GM19023 (cell line): ENCODE measurements at regions not wholly inside any gene's neighbourhood (a gene's known extent, or its start where the extent isn't known, plus 50 kb on each side); places are given as distances from the start of the nearest gene placed in this dataset.

ENCODE experiments used
- ATAC-seq: cut with Tn5 transposase; IDR thresholded peaks from one replicate; pipeline ENCODE4 v1.9.1; 2021; ENCODE audit warnings: mild to moderate bottlenecking, moderate library complexity; ENCODE audit not compliant: unreplicated experiment

- ATAC-seq = no peak
Observed at GRCh38 chr1:191865479-191865878, 292.8 kb upstream of the RGS18 start.

GRCh38 chr1:191866155-191866554 lies 292.1 kb upstream of the RGS18 start:
- ATAC-seq = no peak

DNA sequence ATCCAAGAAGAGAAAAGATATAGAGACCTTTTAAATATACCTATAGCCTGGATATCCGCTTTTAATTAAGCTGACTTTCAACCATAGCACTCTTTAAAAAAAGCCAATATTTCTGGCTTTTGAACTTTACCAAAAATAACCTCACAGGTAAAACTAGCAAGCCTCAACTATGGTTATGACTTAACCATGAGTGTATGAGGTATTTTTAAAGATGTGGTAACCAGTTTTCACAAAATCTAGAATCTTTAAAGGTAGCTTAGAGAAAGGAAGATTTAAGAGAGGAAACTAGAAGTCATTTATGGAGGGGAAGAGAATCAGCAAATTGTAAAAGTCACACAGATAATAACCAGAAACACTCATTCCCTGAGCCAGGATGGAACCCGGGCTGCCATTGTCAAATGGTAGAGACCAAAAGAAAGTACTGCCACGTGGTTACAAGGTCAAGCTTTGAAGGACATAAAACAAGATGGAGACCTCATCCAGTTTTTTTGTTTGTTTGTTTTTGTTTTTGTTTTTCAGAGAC lies 288.4 kb upstream of the RGS18 start:
- no peak for ATAC-seq

DNA sequence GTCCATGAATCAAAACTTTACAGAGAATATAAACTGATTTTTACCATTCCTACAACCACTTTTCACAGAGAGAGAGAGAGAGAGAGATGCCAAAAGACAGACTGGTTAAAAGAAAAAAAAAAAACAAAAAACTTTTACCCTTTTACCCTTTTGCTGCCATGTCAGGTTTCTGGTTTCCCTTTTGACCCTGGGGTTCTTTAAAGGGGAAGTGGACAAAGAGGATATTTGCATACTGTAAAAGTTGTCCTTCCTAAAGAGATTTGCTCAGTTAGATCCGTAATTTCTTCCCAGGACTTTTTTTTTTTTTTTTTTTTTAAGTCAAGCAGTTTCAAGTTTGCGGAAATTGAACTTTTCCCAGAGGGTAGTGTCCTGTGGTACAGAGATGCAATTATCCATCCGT lies 287.8 kb upstream of the RGS18 start:
- ATAC-seq = no peak

DNA sequence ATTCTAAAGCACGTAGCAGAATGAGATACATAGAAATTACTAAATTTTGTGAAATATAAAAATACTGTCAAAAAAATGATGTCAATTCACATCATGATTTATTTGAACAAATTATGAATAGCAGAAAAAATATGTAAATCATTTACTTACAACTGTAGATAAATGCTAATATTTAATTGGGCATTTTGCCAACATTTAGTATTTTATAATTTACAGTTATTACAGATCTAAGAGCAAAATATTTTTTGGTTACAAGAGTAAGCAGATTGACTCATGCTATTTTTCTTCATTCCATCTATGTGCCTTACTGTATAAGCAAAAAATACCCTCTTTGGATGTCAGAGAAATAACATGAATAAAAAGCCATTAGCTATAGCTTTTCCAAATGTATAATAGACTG lies 282.3 kb upstream of the RGS18 start:
- no peak for ATAC-seq

DNA sequence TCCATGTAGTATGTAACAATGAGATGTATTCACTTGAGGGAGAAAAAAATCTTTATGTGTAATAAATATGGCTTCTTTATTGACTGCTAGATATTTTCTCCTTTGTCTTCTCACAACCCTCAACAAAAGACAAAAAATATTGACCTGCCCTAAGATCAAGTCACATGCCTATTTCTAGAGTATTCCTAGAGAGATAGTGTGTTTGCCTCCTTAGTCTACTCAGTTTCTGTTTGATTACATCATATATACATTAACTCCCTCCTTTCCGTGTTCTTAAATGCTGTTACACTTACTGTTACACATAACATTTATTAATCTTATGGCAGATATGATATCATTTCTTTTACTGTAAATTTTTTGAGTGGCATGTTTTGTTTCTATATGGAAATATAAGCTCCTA lies 281.6 kb upstream of the RGS18 start:
- no peak for ATAC-seq

GRCh38 chr1:191882870-191883269 lies 275.4 kb upstream of the RGS18 start:
- no peak for ATAC-seq

GRCh38 chr1:191886977-191887376 lies 271.3 kb upstream of the RGS18 start:
- ATAC-seq = no peak

GRCh38 chr1:191888996-191889622 lies 269.2 kb upstream of the RGS18 start:
- no peak for ATAC-seq

GRCh38 chr1:191889623-191890003 lies 268.6 kb upstream of the RGS18 start:
- no peak for ATAC-seq

DNA sequence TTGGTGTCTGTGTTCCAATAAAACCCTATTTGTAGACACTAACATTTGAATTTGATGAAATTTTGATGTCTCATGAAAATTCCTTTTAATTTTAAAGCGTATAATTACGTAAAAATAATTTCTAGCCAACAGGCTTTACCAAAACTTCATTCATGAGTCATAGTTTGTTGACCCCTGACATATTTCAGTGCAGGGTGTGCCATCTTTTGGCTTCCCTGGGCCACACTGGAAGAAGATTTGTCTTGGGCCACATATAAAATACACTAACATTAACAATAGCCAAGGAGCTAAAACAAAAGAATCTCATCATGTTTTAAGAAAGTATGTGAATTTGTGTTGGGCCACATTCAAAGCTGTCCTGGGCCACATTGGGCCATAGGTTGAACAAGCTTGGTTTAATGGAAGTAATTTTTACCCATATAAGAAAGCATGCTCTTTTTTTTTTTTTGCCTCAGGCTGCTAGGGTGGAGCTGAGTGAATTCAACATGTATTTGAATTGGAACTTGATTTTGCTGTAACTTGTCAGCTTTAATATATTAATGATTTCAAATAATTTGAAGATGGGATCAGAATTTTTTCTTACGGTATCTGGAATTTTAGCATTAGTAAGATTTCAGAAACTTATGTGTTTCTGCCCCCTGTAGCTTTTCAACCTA lies 267.7 kb upstream of the RGS18 start:
- ATAC-seq = no peak

GRCh38 chr1:191892716-191893115 lies 265.5 kb upstream of the RGS18 start:
- no peak for ATAC-seq

GRCh38 chr1:191895049-191895448 lies 263.2 kb upstream of the RGS18 start:
- no peak for ATAC-seq

DNA sequence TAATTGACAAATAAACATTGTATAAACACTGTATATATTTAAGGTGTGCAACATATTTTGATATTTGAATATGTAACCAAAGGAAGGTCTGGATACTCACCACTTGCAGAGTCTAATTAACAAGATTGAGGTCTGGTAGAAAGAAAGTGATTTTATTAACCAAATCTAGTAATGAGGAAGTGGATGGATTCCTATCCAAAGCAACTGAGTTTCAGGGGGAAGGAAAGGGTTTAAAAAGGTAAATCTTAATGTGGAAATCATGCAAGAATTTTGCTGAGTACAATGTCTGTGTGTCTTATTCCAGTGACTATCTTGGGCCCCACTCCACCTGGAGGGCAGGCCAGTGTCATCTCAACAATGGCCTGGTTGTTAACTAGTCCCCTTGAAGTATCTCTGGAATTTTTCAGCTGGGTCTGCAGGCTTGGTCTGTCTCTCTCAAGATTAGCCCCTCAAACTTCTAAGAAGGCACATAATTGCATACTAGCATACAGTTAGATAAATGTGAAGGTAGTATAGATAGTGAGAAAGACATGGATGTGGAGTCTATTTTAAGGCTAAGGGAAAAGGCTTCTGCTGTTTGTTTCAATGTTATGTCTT lies 262.7 kb upstream of the RGS18 start:
- no peak for ATAC-seq

GRCh38 chr1:191897134-191897533 lies 261.1 kb upstream of the RGS18 start:
- no peak for ATAC-seq

GRCh38 chr1:191901651-191902050 lies 256.6 kb upstream of the RGS18 start:
- ATAC-seq = no peak

GRCh38 chr1:191904991-191905390 lies 253.3 kb upstream of the RGS18 start:
- no peak for ATAC-seq

DNA sequence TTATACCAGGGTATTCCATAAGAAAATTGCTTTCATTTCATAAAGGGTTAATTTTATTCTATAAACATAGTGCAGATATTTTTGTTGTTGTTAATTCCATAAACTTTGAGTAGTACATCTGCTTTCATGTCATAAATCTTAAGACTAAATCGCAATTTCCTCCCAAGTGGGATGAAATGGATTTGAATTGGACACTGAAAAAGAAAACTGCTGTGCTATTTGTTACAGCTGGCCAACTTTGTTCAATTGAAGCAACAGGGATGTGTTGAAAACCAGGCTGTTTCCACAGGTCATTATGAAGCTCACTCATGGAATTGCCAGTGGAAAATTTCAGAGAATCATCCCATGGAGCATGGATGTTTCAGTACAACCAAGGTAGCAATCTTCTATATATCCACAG lies 252.5 kb upstream of the RGS18 start:
- ATAC-seq = no peak

GRCh38 chr1:191907121-191907520 lies 251.1 kb upstream of the RGS18 start:
- ATAC-seq = no peak

- ATAC-seq = no peak
Observed at GRCh38 chr1:191910245-191910644, 248.0 kb upstream of the RGS18 start.

- ATAC-seq = peak; percentile 59
Observed at GRCh38 chr1:191912517-191912916, 245.7 kb upstream of the RGS18 start.

- ATAC-seq = no peak
Observed at GRCh38 chr1:191913260-191913977, 244.8 kb upstream of the RGS18 start.
